ENCODE measurements at regions not wholly inside any gene's neighbourhood (a gene's known extent, or its start where the extent isn't known, plus 50 kb on each side); places are given as distances from the start of the nearest gene placed in this dataset.

GRCh38 chr10:52633266-52633665 is 139.3 kb downstream of the MBL2 start:
- Histone ChIP-seq H3K27me3 (ENCODE audit: control insufficient read depth in 4 of 4, insufficient read depth in 4 of 4, low read length in 3 of 4) (no peaks in the 10 kb centered on the region), H3K4me3 (ENCODE audit: low read depth in 1 of 3, low read length in 3 of 3) (no peak overlapping the region), H3K9me3 (ENCODE audit: control insufficient read depth in 4 of 4, low read length in 3 of 4) (no peaks in the 10 kb centered on the region), H3K36me3 (ENCODE audit: control insufficient read depth in 4 of 4, insufficient read depth in 3 of 4, low read depth in 1 of 4, low read length in 3 of 4) (no peaks in the 10 kb centered on the region), H3K9ac (ENCODE audit: low read depth in 1 of 2, low read length in 2 of 2) (no peak overlapping the region), H3K27ac (ENCODE audit: low read depth in 1 of 2, low read length in 2 of 2) (no peak overlapping the region), H3K4me1 (ENCODE audit: control insufficient read depth in 4 of 4, insufficient read depth in 4 of 4, low read length in 3 of 4) (no peaks in the 10 kb centered on the region)
- 72% methylated on average over 2 of the region's 2 CpGs for WGBS
- DNase-seq (ENCODE audit: low spot score), result no peak
- TF ChIP-seq RXRA (IDR thresholded peaks at IDR 0.05) (no peak), HNF4A (conservative IDR thresholded peaks at IDR 0.05) (no peak), FOXA2 (IDR thresholded peaks at IDR 0.05) (no peak), HNF4G (IDR thresholded peaks at IDR 0.05) (no peak)

- no peak for TF ChIP-seq EGR1 (IDR thresholded peaks at IDR 0.05; ENCODE audit: low read depth in 2 of 2)
- no peak for TF ChIP-seq HNF4A (conservative IDR thresholded peaks at IDR 0.05)
- TF ChIP-seq NR2F2 (IDR thresholded peaks at IDR 0.05), result no peak
- no peak for TF ChIP-seq JUND (IDR thresholded peaks at IDR 0.05)
- TF ChIP-seq HNF4G (IDR thresholded peaks at IDR 0.05), result no peak
- TF ChIP-seq FOXA1 (IDR thresholded peaks at IDR 0.05), result no peak
- no peak for TF ChIP-seq CTCF (IDR thresholded peaks at IDR 0.05; ENCODE audit: low read depth, low read length, missing input control)
- TF ChIP-seq TAF1 (conservative IDR thresholded peaks at IDR 0.05), result no peak
- no peak for TF ChIP-seq REST (IDR thresholded peaks at IDR 0.05)
- no peak for TF ChIP-seq ATF3 (IDR thresholded peaks at IDR 0.05)
- 66% methylated on average over 1 of the region's 1 CpG for WGBS
- no peaks in the 10 kb centered on the region for H3K36me3 ChIP-seq (ENCODE audit: control insufficient read depth in 4 of 4, insufficient read depth in 3 of 4, low read depth in 1 of 4, low read length in 3 of 4)
- no peaks in the 10 kb centered on the region for H3K27me3 ChIP-seq (ENCODE audit: control insufficient read depth in 4 of 4, insufficient read depth in 4 of 4, low read length in 3 of 4)
- H3K4me3 ChIP-seq (ENCODE audit: low read depth in 1 of 3, low read length in 3 of 3), result no peak overlapping the region
- H3K27ac ChIP-seq (ENCODE audit: low read depth in 1 of 2, low read length in 2 of 2), result no peak overlapping the region
- H3K4me1 ChIP-seq (ENCODE audit: control insufficient read depth in 4 of 4, insufficient read depth in 4 of 4, low read length in 3 of 4), result no peaks in the 10 kb centered on the region
- H3K9ac ChIP-seq (ENCODE audit: low read depth in 1 of 2, low read length in 2 of 2), result no peak overlapping the region
- no peak for DNase-seq (ENCODE audit: low spot score)
- no peaks in the 10 kb centered on the region for H3K9me3 ChIP-seq (ENCODE audit: control insufficient read depth in 4 of 4, low read length in 3 of 4)
These were observed 136.9 kb downstream of the MBL2 start for GRCh38 chr10:52635651-52636050.

GRCh38 chr10:52636874-52637273 is 135.7 kb downstream of the MBL2 start:
- no peak for DNase-seq (ENCODE audit: low spot score)
- Histone ChIP-seq H3K9ac (ENCODE audit: low read depth in 1 of 2, low read length in 2 of 2) (no peak overlapping the region), H3K4me3 (ENCODE audit: low read depth in 1 of 3, low read length in 3 of 3) (no peak overlapping the region), H3K4me1 (ENCODE audit: control insufficient read depth in 4 of 4, insufficient read depth in 4 of 4, low read length in 3 of 4) (no peaks in the 10 kb centered on the region), H3K27me3 (ENCODE audit: control insufficient read depth in 4 of 4, insufficient read depth in 4 of 4, low read length in 3 of 4) (no peaks in the 10 kb centered on the region), H3K27ac (ENCODE audit: low read depth in 1 of 2, low read length in 2 of 2) (no peak overlapping the region), H3K36me3 (ENCODE audit: control insufficient read depth in 4 of 4, insufficient read depth in 3 of 4, low read depth in 1 of 4, low read length in 3 of 4) (no peaks in the 10 kb centered on the region), H3K9me3 (ENCODE audit: control insufficient read depth in 4 of 4, low read length in 3 of 4) (no peaks in the 10 kb centered on the region)
- no peak for TF ChIP-seq MAX (IDR thresholded peaks at IDR 0.05)
- no peak for TF ChIP-seq CTCF (IDR thresholded peaks at IDR 0.05; ENCODE audit: low read depth, low read length, missing input control)
- no peak for TF ChIP-seq FOXA2 (IDR thresholded peaks at IDR 0.05)
